Stomach (tissue), 4 donors: ENCODE measurements at regions not wholly inside any gene's neighbourhood (a gene's known extent, or its start where the extent isn't known, plus 50 kb on each side); places are given as distances from the start of the nearest gene placed in this dataset.

Experiments used
- CTCF ChIP-seq, 7 experiments: fragments of 450-650 bp in 4 of 7; fragments of 200-600 bp in 3 of 7; sonication (generic) in 3 of 7; IDR thresholded peaks; one replicate each; pipeline ENCODE4 v1.5.1; 2016 to 2019; ENCODE audit warnings: antibody characterized with exemption in 7 of 7, control low read depth in 2 of 7, mild to moderate bottlenecking in 1 of 7
- EP300 ChIP-seq: sonication (generic); formaldehyde crosslinking; IDR thresholded peaks from one replicate; pipeline ENCODE4 v1.6.1; 2017; ENCODE audit warnings: antibody characterized with exemption
- POLR2A ChIP-seq, 4 donors: fragments of 450-650 bp; IDR thresholded peaks; one replicate each; pipeline ENCODE4 v1.6.1; 2016; ENCODE audit warnings: antibody characterized with exemption in 4 of 4, control low read depth in 2 of 4, mild to moderate bottlenecking in 1 of 4, moderate library complexity in 1 of 4

GRCh38 chr21:39040494-39041110, 142.6 kb downstream of the PSMG1 start:
- no peak for TF ChIP-seq EP300
- no peak for TF ChIP-seq CTCF (IDR thresholded peaks at IDR 0.05)
- no peak for TF ChIP-seq POLR2A (IDR thresholded peaks at IDR 0.05)
